LNCaP clone FGC (cell line): ENCODE measurements at regions not wholly inside any gene's neighbourhood (a gene's known extent, or its start where the extent isn't known, plus 50 kb on each side); places are given as distances from the start of the nearest gene placed in this dataset.
A peak's percentile ranks its signal among the peaks of the same experiment; 100 is the strongest.

ENCODE experiments used
- DNase-seq: peaks from one replicate; pipeline ENCODE4 v3.0.0-alpha.2; 2011; ENCODE audit warnings: low read depth
- H3K4me3 ChIP-seq: 2 replicates; pipeline ENCODE4 v1.5.1; 2011; ENCODE audit warnings: mild to moderate bottlenecking, low read depth, low read length, control low read depth
- CTCF ChIP-seq: IDR thresholded peaks from 2 replicates; pipeline ENCODE4 v1.5.1; 2012; ENCODE audit warnings: mild to moderate bottlenecking; ENCODE audit not compliant: control insufficient read depth, insufficient read depth; ENCODE audit errors: extremely low read depth

GRCh38 chr1:181951213-181951612 is 110.3 kb downstream of the ZNF648 start:
- TF ChIP-seq CTCF = no peak
- no peak overlapping the region for H3K4me3 ChIP-seq
- DNase-seq = no peak

- DNase-seq = no peak
- no peak for TF ChIP-seq CTCF
- no peak overlapping the region for H3K4me3 ChIP-seq
These were observed 112.0 kb downstream of the ZNF648 start for GRCh38 chr1:181949500-181949899.

GRCh38 chr1:181948372-181948771 is 113.1 kb downstream of the ZNF648 start:
- no peak for TF ChIP-seq CTCF
- no peak overlapping the region for H3K4me3 ChIP-seq
- no peak for DNase-seq

GRCh38 chr1:181947441-181947840 is 114.1 kb downstream of the ZNF648 start:
- no peak overlapping the region for H3K4me3 ChIP-seq
- no peak for TF ChIP-seq CTCF
- DNase-seq = no peak

- peak; percentile 79 for TF ChIP-seq CTCF
- DNase-seq = peak; percentile 52
- peak overlapping the region; percentile 34; the same call in 1 of the 2 replicates for H3K4me3 ChIP-seq
These were observed 124.5 kb downstream of the ZNF648 start for GRCh38 chr1:181936768-181937581.

GRCh38 chr1:181936269-181936668 is 125.2 kb downstream of the ZNF648 start:
- no peak overlapping the region for H3K4me3 ChIP-seq
- no peak for DNase-seq
- no peak for TF ChIP-seq CTCF

GRCh38 chr1:181931873-181932272 is 129.6 kb downstream of the ZNF648 start:
- TF ChIP-seq CTCF = no peak
- H3K4me3 ChIP-seq = no peak overlapping the region
- no peak for DNase-seq
